Lung microvascular endothelial cell (primary cell): ENCODE measurements at regions not wholly inside any gene's neighbourhood (a gene's known extent, or its start where the extent isn't known, plus 50 kb on each side); places are given as distances from the start of the nearest gene placed in this dataset.
"Not testable (repeated sequence)": the region's sequence is repeated elsewhere in the genome, so short reads cannot be mapped to it uniquely, and the experiment has no call there.

Source experiments
- DNase-seq, 2 donors: peaks; one replicate each; pipeline versions ENCODE4 v3.0.0 to v3.0.0-alpha.2; 2010; ENCODE audit warnings: low read depth in 2 of 2

DNA sequence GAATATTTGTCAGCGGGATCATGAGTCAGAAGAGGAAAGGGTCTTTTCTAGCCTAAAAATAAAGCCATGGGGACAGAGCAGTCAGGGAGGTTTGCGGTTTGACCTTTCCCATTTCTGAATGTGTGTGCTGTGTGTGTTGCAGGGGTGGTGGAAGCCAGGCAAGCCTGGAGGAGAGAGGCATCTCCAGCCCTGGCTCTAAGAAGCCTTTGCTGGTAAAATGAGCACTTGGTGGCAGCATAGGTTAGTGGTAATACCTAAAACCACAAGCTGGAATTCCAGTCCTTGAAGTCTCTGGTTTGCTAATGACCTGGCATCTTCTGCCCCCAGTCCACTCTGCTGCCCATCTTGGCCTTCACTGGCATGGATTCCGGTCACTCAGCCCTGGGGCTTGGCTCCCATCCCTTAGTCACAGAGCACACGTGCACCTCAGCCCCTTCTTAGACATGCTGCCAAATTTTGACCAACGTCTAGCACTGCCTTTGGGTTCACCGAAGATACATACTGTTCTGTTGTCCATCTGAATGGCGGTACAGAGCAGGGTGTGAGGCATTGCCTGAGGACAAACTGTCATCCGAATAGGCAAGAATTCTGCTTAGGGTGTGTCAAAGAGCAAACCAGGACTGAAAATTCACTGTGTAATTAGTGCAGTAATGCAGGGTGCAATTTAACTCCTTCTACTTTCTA lies 52.7 kb downstream of the KCNA5 start:
- DNase-seq, result no peak

DNA sequence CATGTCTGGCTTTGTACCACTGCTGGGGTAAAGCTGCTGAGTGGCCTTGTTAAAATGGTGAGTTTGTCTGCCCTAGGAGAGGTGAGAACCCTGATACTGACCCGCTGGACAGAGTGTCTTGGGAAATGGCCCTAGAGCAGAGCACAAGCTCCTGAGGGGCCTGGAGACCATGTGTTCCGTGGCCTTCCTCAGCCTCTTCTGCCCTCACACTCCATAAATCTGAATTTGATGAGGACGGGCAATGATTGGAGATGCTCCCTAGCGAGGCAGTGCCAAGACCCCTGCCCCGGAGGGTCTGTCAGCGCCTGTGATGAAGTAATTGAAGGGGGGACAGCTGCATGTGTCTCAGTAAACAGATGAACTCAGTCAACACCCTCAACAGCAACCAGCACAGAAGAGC lies 54.1 kb downstream of the KCNA5 start:
- DNase-seq, result no peak

DNA sequence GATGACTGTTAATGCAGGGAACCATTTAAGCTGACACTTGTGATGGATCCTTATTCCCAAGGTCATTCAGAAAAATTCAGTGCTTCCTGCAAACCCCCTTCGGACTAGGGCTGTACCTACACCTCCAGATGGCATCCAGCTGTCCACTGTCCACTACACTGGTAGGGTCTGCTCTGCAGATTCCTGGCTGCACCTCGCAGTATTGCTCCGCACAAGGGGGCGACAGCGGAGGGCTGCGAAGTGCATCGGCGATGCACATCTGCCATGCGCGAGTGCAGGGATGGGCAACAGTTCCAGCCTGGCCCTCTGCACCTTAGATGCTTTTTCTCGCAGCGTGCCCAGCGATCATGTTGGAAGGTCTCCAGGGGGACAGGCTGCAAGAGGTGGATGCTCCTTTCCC lies 55.5 kb downstream of the KCNA5 start:
- no peak for DNase-seq

DNA sequence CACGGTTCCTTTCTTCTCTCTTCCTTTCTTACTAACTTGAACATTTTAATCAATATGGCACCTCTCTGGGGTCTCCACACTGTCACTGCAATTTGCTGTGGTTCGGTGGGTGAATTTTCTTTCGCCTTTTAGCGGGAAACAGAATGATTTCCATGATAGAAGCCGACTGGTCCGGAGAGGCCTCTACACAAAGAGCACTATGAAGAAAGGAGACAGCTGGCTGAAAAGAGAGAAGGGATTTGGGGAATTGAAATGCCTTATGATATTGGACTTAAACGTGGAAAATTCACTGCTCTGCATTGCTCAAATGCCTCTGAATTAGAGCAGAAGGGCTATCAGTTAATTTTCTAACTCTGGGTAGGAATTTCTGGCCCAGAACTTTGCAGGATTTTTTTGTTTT lies 55.9 kb downstream of the KCNA5 start:
- DNase-seq, result no peak

DNA sequence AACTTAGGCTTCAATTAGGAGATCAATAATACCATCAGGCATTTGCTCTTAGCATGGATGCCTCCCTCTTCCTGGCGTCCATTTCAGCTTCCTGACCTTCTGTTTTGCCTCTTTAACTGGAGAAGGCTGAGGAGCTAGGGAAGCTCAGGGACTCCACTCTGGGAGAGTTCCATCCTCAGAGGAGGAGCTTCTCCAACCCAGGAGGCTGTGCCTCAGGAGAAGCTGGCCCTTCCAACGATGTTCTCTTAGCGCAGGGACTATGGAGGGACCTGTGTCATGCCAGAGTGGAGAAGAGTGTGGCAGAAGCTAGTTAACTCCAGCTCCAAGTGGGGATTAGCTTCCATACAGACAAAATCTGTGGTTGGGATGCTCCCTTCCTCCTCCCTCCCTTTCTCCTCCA lies 58.0 kb downstream of the KCNA5 start:
- DNase-seq, result no peak

DNA sequence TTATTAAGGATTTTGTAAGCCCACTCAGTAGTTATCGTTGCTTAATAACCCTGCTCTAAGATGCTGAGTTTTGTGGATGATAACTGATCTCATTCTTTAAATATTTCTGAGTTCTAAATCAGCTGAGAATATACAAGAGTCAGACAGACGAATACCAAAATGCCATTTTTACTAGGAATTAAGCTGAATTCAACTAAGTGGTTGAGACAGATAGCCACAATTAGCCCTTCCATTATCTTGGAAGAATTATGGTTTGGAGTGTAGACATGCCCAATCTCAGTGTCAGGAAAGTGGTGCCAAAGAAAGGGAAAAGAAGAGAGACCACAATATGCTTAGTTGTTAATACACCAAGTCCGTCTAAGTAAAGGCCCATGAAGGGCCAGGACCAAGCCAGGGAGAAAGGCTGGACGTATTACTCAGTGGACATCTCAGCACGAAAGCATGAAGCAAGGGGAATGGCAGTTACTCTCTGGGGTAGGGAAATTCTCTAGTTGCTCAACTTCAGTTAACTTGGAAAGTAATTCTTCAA lies 58.6 kb downstream of the KCNA5 start:
- no peak for DNase-seq

DNA sequence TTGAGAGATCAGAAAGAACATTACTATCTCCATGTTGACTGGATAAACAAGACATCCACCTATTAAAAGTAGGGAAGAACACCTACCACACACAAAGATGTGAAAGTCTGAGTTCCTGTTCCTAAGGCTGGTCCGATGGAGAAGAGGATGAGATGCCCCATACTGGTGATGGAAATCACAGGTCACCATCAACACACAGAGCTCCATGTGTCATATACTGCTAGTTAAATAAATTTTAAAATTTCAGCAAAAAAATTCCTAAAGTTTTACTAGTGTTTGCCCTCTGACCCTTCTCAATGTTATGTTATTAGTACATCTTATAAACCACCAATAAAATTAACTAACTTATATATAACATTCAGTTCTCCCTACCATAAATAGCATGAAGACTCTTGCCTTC lies 59.1 kb downstream of the KCNA5 start:
- no peak for DNase-seq

DNA sequence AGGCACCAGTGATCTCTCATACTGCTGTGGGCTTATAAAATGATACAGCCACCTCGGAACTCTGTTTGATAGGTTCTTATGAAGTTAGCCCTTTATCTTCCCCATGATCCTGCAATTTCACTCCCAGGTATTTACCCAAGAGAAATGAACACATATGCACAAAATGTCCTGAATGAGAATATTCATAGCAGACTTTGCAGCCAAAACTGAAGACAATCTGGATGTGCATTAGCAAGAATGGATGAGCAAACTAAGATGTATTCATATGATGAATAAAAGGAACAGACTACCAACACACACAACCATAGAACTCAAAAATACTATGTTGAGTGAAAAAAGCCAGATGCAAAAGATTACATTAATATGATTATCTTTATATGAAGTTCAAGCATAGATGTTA lies 66.7 kb downstream of the KCNA5 start:
- DNase-seq, result no peak

DNA sequence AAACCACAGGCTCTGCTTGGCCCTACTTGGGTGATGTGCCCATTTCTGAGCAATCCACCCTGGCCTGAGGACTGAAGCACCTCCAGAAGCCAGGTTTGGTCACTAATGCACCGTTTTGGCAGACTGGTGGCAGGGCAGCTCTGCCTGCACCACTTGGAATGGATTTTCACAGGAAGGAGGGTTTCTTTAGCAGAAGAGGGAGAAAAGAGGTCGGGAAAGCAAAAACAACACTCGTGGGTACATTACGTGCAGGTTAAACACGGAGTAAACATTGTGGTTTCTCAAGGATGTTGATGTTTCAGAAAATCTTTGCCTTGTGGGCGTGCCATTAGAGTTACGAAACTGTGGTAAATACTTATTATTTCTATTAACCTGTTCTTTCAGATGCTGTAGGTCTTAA lies 70.8 kb downstream of the KCNA5 start:
- DNase-seq, result no peak

DNA sequence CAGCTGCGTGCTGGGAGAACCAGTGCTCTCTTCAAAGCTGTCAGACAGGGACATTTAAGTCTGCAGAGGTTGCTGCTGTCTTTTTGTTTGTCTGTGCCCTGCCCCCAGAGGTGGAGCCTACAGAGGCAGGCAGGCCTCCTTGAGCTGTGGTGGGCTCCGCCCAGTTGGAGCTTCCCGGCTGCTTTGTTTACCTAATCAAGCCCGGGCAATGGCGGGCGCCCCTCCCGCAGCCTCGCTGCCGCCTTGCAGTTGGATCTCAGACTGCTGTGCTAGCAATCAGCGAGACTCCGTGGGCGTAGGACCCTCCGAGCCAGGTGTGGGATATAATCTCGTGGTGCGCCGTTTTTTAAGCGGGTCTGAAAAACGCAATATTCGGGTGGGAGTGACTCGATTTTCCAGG lies 78.1 kb downstream of the KCNA5 start:
- DNase-seq, result not testable (repeated sequence)

DNA sequence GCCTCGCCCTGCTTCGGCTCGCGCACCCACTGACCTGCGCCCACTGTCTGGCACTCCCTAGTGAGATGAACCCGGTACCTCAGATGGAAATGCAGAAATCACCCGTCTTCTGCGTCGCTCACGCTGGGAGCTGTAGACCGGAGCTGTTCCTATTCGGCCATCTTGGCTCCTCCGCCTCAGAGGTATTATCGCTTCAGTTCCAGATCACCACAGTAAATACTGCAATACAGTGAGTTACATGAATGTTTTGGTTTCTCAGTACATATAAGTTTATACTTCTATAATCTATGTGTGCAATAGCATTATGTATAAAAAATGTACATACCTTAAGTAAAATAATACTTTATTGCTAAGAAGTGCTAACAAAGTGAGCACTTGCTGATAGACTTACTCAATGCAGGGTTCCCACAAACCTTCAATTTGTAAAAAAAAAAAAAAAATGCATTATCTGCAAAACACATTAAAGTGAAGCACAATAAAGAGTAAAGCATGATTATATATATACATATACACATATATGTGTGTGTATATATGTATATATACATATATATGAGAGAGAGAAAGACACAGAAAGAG lies 78.7 kb downstream of the KCNA5 start:
- DNase-seq, result not testable (repeated sequence)

DNA sequence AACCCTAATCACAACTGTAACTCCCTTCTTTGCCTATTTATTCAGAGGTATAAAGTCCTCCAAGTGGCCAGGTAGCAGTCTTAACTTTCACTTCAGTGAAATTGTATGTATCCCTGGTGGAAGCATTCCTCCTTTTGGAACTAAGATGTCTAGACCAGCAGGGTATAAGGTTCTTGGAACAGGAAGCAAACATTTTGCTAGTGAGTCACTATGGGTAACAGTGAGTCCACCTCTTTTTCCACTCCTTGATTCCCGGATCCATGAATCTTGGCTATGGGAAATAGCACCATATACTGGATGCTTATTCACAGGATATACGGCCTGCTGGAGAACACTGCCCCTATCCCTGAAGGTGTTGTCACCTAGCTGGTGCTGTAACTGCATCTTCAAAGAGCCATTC lies 80.2 kb downstream of the KCNA5 start:
- no peak for DNase-seq

DNA sequence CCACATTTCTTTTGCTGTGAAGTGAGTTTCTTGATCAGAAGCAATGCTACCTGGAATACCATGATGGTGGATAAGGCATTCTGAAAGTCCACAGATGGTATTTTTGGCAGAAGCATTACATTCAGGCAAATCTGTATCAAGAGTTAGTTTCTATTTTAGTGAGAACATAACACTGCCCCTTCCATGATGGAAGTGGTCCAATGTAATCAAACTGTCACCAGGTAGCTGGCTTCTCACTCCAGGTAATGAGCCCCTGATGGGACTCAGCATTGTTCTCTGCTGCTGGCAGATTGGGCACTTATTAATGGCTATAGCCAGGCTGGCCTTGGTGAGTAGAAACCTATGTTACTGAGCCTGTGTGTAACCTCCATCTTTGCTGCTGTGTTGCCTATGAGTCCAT lies 80.7 kb downstream of the KCNA5 start:
- no peak for DNase-seq

DNA sequence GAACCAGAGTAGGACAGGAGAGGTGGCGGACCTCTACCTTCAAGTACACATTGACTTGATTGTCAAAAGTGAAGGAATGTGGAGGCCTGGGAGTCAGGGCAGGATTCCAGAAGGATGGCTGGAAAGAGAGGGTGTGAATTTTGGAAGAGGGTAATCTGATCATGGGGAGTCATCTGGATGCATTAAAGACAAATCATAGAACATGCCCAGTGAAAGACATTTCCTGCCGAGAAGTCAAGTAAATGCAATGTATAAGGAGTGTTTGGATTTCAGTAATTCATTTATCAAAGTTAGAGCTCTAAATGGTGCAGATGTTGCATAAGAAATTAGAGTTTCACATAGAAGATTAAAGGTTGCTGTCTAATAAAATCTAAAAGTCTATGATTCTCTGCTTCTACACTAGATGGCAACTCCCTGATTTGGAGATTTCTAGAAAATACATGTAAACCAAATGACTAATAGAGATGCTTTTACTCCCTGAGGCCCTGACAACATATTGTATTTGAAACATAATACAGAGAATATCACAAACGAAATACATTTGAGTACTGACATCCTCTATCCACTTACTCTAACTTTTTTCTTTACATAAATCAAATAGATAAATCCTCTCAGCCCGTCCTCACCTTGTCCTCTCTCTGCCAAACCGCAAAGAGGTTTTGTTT lies 91.3 kb downstream of the KCNA5 start:
- DNase-seq, result no peak

DNA sequence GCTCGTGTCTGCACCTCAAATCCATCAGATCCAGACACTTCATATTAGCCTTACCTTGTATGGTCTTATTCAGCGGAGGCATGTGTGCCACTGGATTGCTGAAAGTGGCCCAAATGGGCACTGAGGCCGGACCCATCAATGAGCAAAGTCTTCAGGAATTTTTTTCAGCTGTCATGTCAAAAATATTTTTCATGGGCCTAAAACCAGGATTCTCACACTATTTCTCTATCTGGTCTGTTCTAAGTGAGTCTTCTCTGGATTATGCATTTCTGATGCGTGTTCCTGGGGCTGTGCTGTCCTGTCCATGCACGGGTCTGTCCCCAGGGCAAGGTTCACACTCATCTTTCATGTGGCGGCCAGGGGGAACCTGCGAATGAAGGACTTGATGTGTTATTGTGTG lies 94.6 kb downstream of the KCNA5 start:
- DNase-seq, result no peak

DNA sequence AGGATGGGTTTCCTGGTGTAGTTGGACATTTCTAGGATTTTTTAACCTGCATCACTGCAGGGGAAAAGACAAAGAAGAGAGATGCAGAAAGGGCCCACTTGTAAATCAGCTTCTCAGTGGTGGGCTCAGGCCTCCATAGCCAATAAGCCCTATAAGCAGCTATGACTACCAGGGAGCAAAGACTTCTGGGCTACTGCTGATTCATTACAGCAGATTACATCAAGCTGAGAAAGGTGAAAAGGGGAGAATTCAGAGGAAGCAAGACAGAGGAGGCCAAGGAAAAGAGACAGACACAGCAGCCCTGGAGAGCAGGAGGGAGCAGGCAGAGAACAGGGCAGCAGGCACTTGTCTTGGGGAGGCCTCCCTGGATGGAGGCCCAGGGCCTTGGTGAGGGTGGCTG lies 95.2 kb downstream of the KCNA5 start:
- DNase-seq, result no peak

DNA sequence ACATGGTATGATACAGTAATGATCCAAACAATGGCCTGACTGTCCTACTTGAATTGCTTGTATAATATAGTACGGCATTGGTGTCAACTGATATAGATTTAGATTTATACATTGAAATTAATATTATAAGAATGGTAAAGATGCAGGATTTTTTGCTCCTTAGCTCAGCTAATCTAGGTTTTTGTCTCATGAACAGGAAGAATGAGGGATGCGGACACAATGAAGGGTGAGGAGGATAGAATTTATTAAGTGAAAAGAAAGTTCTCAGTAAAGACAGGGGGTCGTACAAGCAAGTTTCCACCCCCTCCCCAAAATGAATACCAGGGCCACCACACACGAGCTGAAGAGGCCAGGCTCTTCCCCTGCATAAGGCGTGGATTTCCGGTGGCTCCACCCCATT lies 96.1 kb downstream of the KCNA5 start:
- DNase-seq, result no peak

DNA sequence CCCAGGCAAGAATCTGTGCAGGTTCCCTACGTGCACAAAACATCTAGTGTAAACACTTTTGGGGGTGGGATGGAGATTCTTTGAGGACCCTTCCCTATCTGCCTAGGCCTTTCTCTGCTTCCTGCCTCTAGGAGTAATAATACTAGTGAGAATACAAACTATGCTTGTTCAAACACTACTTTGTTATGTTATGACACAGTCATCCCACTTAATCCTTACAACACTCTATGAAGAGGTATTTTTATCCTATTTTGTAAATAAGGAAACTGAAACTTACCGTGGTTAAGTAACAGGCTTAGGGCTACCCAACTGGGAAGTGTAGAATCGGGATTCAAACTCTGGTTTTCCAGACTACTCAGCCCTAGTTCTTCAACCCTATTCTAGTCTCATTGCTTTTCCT lies 96.5 kb downstream of the KCNA5 start:
- no peak for DNase-seq

DNA sequence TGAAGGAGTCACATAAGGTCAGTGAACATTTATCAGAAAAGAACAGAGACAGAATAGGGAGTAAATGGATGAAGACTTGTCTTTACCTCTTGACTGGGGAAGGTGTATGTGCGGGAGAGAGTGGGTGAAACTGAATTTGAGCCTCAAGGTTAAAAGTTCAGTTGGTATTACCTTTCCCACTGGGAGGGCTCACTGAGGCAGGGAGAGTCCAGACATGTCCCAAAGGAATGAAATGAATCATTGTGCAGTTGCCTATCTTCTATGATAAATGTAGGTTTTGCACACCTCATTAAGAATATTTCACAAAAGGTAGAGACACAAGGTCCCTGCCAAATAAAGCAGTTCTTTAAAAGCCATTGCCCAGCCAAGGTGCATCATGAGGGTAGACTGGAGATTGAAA lies 105.2 kb downstream of the KCNA5 start:
- no peak for DNase-seq

DNA sequence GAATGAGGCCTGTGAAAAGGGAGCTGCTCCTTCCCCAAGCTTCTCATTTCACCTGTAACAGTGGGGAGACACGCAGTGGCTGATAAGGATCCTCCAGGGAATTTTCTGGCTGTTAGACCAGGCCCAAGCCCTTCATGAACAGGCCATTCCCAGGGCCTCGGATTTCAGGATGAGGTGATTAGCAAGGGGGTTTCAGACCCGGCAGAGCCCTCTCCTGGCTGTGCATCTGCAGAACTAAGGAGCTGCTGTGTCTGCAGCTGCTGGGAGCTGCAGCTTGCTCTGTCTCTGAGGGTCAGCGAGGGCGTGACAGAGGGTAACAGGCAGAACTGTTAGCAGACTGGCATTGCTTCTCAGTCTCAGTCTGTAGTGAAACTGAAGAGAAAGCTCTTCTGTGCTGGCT lies 110.4 kb downstream of the KCNA5 start:
- no peak for DNase-seq

DNA sequence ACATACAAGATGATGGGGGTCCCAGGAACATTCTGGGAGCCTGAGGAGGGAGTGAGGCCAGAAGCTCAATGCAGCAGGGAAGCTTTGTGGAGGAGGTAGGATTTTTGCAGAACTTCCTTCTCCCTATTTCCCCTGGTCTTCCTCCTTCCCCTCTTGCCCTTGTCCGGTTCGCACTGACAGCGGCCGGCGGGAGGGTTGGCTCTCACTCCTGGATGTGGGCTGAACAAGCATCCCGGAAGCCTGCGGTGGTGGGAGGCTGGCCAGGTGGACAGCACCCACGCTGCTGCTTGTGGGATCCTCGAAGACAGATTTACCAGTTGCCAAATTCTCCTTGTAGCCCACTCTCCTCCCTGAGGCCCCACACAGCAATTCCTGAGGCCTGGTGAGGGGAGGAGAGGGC lies 112.2 kb downstream of the KCNA5 start:
- no peak for DNase-seq

DNA sequence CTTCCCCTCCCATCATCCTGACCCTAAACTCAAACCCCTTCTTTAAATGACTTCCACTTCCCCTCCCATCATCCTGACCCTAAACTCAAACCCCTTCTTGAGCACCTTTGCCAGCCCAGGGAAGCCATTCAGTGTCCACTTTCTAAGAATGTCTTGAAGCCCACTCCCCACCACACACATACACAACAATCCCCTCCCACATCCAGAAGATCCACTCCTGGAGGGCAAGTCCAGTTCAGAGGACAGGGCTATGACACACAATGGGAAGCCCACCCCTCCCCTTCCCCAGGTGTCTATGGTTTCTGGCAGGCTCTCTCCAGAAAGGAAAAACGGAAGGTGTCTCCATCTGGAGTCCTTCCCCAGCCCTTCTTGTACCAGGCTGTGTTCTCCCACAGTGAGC lies 117.1 kb downstream of the KCNA5 start:
- DNase-seq, result no peak

DNA sequence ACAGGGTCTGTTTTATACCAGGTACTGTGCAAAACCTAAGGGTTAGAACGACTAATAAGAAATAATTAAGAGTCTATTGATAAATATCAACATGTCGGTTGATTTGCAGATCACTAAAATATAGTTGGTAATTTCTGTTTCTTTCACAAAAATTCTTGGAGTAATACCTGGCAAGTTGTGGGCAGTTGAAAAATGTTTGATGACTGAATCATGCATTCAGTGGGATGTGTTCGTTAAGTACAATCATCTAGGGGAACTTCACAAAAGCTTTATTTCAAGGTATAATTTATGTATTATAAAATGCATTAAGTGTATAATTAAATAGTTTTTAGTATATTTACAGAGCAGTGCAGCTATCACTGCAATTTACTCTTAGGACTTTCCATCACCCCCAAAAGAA lies 120.0 kb downstream of the KCNA5 start:
- DNase-seq, result no peak
